Activated CD8-positive, alpha-beta T cell treated with anti-CD3 and anti-CD28 coated beads for 36 hours (primary cell): ENCODE measurements at regions not wholly inside any gene's neighbourhood (a gene's known extent, or its start where the extent isn't known, plus 50 kb on each side); places are given as distances from the start of the nearest gene placed in this dataset.
"Not testable (repeated sequence)": the region's sequence is repeated elsewhere in the genome, so short reads cannot be mapped to it uniquely, and the experiment has no call there.

Source experiments
- ATAC-seq: fragments of 200-7000 bp; cut with Tn5 transposase; one replicate; pipeline ENCODE4 v1.10.0; 2021; ENCODE audit warnings: mild to moderate bottlenecking, moderate library complexity
- CTCF ChIA-PET: fragments of 350-600 bp; sonication (Branson Sonifier 250); formaldehyde crosslinking; loops from one replicate; lab custom pipeline; 2021; ENCODE audit warnings: antibody characterized with exemption; lab: Charles Lee
- POLR2A ChIA-PET: fragments of 350-600 bp; sonication (Branson Sonifier 250); formaldehyde crosslinking; loops from one replicate; lab custom pipeline; 2021; ENCODE audit warnings: antibody characterized with exemption; lab: Charles Lee
- DNase-seq: peaks from one replicate; pipeline ENCODE4 v3.0.0-alpha.2; 2020
- H3K27ac Mint-ChIP-seq: one replicate; pipeline ENCODE4 v1.8.0; 2021; ENCODE audit warnings: mild to moderate bottlenecking, mixed read lengths
- H3K27me3 Mint-ChIP-seq: one replicate; pipeline ENCODE4 v1.8.0; 2021; ENCODE audit warnings: mixed read lengths
- H3K36me3 Mint-ChIP-seq: one replicate; pipeline ENCODE4 v1.8.0; 2021; ENCODE audit warnings: low read depth, mixed read lengths
- H3K4me1 Mint-ChIP-seq: one replicate; pipeline ENCODE4 v1.8.0; 2021; ENCODE audit warnings: low read depth, mixed read lengths
- H3K4me3 Mint-ChIP-seq: one replicate; pipeline ENCODE4 v1.8.0; 2021; ENCODE audit warnings: mild to moderate bottlenecking, moderate library complexity, mixed read lengths
- H3K9me3 Mint-ChIP-seq: one replicate; pipeline ENCODE4 v1.8.0; 2021; ENCODE audit warnings: mixed read lengths
- CTCF ChIP-seq: fragments of 200-600 bp; IDR thresholded peaks from one replicate; pipeline ENCODE4 v1.8.0; 2022; ENCODE audit warnings: antibody characterized with exemption, mild to moderate bottlenecking
- intact Hi-C: fragments of 100-400 bp; cut with micrococcal nuclease; formaldehyde crosslinking; loops from one replicate; pipeline ENCODE4 v1.10.0; 2022

- CTCF ChIA-PET: no interaction called here
- intact Hi-C loops: no loop called here
- POLR2A ChIA-PET: no interaction called here
These were observed 763.5 kb upstream of the MANEA start for GRCh38 chr6:94813806-94814205.

GRCh38 chr6:94801344-94801743, 776.0 kb upstream of the MANEA start:
- DNase-seq (no peak), ATAC-seq (no peak)
- intact Hi-C loops: no loop called here
- no peaks in the 10 kb centered on the region for H3K4me1 Mint-ChIP-seq
- ChIA-PET POLR2A (no interaction called here), CTCF (no interaction called here)
- H3K9me3 Mint-ChIP-seq: peaks cover 6% of the 10 kb centered on the region
- H3K36me3 Mint-ChIP-seq: no peaks in the 10 kb centered on the region
- no peak overlapping the region for H3K4me3 Mint-ChIP-seq
- no peak overlapping the region for H3K27ac Mint-ChIP-seq
- H3K27me3 Mint-ChIP-seq: no peaks in the 10 kb centered on the region
- no peak for TF ChIP-seq CTCF

More at GRCh38 chr6:94813806-94814205, 763.5 kb upstream of the MANEA start:
- Mint-ChIP-seq H3K4me3 (no peak overlapping the region), H3K36me3 (no peaks in the 10 kb centered on the region), H3K27ac (no peak overlapping the region), H3K4me1 (no peaks in the 10 kb centered on the region), H3K9me3 (peaks cover 5% of the 10 kb centered on the region), H3K27me3 (no peaks in the 10 kb centered on the region)
- ATAC-seq (no peak), DNase-seq (no peak)
- TF ChIP-seq CTCF: no peak

GRCh38 chr6:94785514-94785913, 791.8 kb upstream of the MANEA start:
- POLR2A ChIA-PET: no interaction called here
- no peak overlapping the region for H3K27ac Mint-ChIP-seq
- CTCF ChIA-PET: no interaction called here
- H3K36me3 Mint-ChIP-seq: no peaks in the 10 kb centered on the region
- DNase-seq: no peak
- H3K4me1 Mint-ChIP-seq: no peaks in the 10 kb centered on the region
- intact Hi-C loops: no loop called here
- no peak overlapping the region for H3K4me3 Mint-ChIP-seq
- no peak for ATAC-seq
- peaks cover 13% of the 10 kb centered on the region for H3K9me3 Mint-ChIP-seq
- H3K27me3 Mint-ChIP-seq: no peaks in the 10 kb centered on the region
- no peak for TF ChIP-seq CTCF

GRCh38 chr6:94785081-94785480, 792.3 kb upstream of the MANEA start:
- intact Hi-C loops: not testable (repeated sequence)

GRCh38 chr6:94769197-94769596, 808.1 kb upstream of the MANEA start:
- intact Hi-C loops: no loop called here
- DNase-seq (no peak), ATAC-seq (no peak)
- Mint-ChIP-seq H3K36me3 (no peaks in the 10 kb centered on the region), H3K4me1 (no peaks in the 10 kb centered on the region), H3K27ac (no peak overlapping the region), H3K27me3 (no peaks in the 10 kb centered on the region), H3K4me3 (no peak overlapping the region), H3K9me3 (no peaks in the 10 kb centered on the region)
- ChIA-PET CTCF (no interaction called here), POLR2A (no interaction called here)
- TF ChIP-seq CTCF: no peak

More at GRCh38 chr6:94785081-94785480, 792.3 kb upstream of the MANEA start:
- H3K27me3 Mint-ChIP-seq, H3K4me3 Mint-ChIP-seq, H3K36me3 Mint-ChIP-seq, POLR2A ChIA-PET, ATAC-seq, H3K27ac Mint-ChIP-seq, DNase-seq, CTCF ChIA-PET, H3K4me1 Mint-ChIP-seq: not testable (repeated sequence)
- peaks cover 13% of the 10 kb centered on the region for H3K9me3 Mint-ChIP-seq
